Natural killer cell (primary cell): ENCODE measurements at regions not wholly inside any gene's neighbourhood (a gene's known extent, or its start where the extent isn't known, plus 50 kb on each side); places are given as distances from the start of the nearest gene placed in this dataset.
"Not testable (repeated sequence)": the region's sequence is repeated elsewhere in the genome, so short reads cannot be mapped to it uniquely, and the experiment has no call there.

Source experiments
- ATAC-seq, 3 donors: fragments of 150-1000 bp in 2 of 3; fragments of 200-7000 bp in 1 of 3; cut with Tn5 transposase; 1 replicate in 1 of 3; 2 replicates in 2 of 3; pipeline ENCODE4 v1.10.0; 2021; ENCODE audit warnings: mild to moderate bottlenecking in 2 of 3, moderate library complexity in 2 of 3
- DNase-seq, 2 donors: peaks; one replicate each; pipeline versions ENCODE4 v3.0.0 to v3.0.0-alpha.2; 2013 to 2021; ENCODE audit warnings: mixed read lengths in 1 of 2
- H3K27ac ChIP-seq: one replicate; pipeline ENCODE4 v1.5.1; 2013; ENCODE audit warnings: mild to moderate bottlenecking, low read length
- H3K27me3 ChIP-seq: one replicate; pipeline ENCODE4 v1.6.1; 2013; ENCODE audit warnings: low read length; ENCODE audit not compliant: control insufficient read depth, insufficient read depth
- H3K36me3 ChIP-seq: one replicate; pipeline ENCODE4 v1.6.1; 2013; ENCODE audit warnings: low read length; ENCODE audit not compliant: control insufficient read depth, insufficient read depth
- H3K4me1 ChIP-seq: one replicate; pipeline ENCODE4 v1.6.1; 2013; ENCODE audit warnings: low read length; ENCODE audit not compliant: control insufficient read depth, insufficient read depth
- H3K4me3 ChIP-seq: one replicate; pipeline ENCODE4 v1.5.1; 2013; ENCODE audit warnings: low read length
- H3K9me3 ChIP-seq: one replicate; pipeline ENCODE4 v1.6.1; 2013; ENCODE audit warnings: low read length; ENCODE audit not compliant: control insufficient read depth, insufficient read depth
- H3K27ac Mint-ChIP-seq, 2 donors: one replicate each; pipeline ENCODE4 v1.8.0; 2022; ENCODE audit warnings: mild to moderate bottlenecking in 2 of 2, mixed read lengths in 2 of 2, moderate library complexity in 1 of 2
- H3K27me3 Mint-ChIP-seq, 2 donors: one replicate each; pipeline ENCODE4 v1.8.0; 2022; ENCODE audit warnings: low read depth in 2 of 2, mixed read lengths in 2 of 2
- H3K36me3 Mint-ChIP-seq: one replicate; pipeline ENCODE4 v1.8.0; 2022; ENCODE audit warnings: mixed read lengths
- H3K4me1 Mint-ChIP-seq, 2 donors: one replicate each; pipeline ENCODE4 v1.8.0; 2022; ENCODE audit warnings: mixed read lengths in 2 of 2
- H3K4me3 Mint-ChIP-seq: one replicate; pipeline ENCODE4 v1.8.0; 2022; ENCODE audit warnings: mild to moderate bottlenecking, moderate library complexity, mixed read lengths
- H3K9me3 Mint-ChIP-seq, 2 donors: one replicate each; pipeline ENCODE4 v1.8.0; 2022; ENCODE audit warnings: mixed read lengths in 2 of 2
- WGBS: methylation state at CpG from one replicate; pipeline ENCODE4 v1.1.7; 2013; ENCODE audit warnings: missing lambda C conversion rate; ENCODE audit not compliant: insufficient coverage; 5-methylcytosine and 5-hydroxymethylcytosine counted together
- intact Hi-C: fragments of 100-400 bp; cut with micrococcal nuclease; formaldehyde crosslinking; loops from one replicate; pipeline ENCODE4 v1.14.2; 2022
- TF ChIP-seq, protein P1 (sequence below): fragments of 200-600 bp; IDR thresholded peaks from one replicate; pipeline ENCODE4 v1.8.0; 2022; ENCODE audit warnings: antibody characterized with exemption

DNA sequence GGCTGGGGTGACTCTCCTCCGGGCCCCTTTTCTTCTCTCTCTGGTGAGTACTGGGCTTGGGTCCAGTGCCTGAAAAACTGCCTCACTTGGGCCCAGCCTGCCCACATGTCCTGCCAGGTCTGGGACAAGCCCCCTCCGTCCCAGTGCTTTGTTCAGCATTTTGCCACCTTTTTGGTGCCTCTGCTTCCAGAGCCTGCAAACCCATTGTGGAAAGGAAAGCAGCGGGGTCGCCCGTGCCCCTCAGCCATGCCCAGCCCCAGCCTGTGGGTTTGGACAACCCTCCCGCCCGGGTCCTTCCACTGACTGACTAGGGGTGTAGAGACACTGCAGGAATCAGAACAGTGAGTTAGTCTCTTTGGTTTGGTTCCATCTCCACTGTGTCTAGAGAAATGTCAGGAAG is 140.7 kb upstream of the ALKAL2 start:
- peak overlapping the region in 1 of 2 donors; percentile 96 for H3K27ac Mint-ChIP-seq
- H3K9me3 Mint-ChIP-seq, result no peaks in the 10 kb centered on the region
- DNase-seq (no peak), ATAC-seq (no peak)
- H3K4me3 Mint-ChIP-seq, result no peak overlapping the region
- no peaks in the 10 kb centered on the region for H3K27me3 Mint-ChIP-seq
- 97% methylated on average over 7 of the region's 7 CpGs for WGBS
- no peaks in the 10 kb centered on the region for H3K36me3 Mint-ChIP-seq
- H3K27me3 ChIP-seq, result no peaks in the 10 kb centered on the region
- TF ChIP-seq, protein P1, sequence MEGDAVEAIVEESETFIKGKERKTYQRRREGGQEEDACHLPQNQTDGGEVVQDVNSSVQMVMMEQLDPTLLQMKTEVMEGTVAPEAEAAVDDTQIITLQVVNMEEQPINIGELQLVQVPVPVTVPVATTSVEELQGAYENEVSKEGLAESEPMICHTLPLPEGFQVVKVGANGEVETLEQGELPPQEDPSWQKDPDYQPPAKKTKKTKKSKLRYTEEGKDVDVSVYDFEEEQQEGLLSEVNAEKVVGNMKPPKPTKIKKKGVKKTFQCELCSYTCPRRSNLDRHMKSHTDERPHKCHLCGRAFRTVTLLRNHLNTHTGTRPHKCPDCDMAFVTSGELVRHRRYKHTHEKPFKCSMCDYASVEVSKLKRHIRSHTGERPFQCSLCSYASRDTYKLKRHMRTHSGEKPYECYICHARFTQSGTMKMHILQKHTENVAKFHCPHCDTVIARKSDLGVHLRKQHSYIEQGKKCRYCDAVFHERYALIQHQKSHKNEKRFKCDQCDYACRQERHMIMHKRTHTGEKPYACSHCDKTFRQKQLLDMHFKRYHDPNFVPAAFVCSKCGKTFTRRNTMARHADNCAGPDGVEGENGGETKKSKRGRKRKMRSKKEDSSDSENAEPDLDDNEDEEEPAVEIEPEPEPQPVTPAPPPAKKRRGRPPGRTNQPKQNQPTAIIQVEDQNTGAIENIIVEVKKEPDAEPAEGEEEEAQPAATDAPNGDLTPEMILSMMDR, result no peak
- H3K4me3 ChIP-seq, result no peak overlapping the region
- H3K4me1 Mint-ChIP-seq, result peaks cover 24 to 27% of the 10 kb centered on the region in 2 donors
- no peaks in the 10 kb centered on the region for H3K9me3 ChIP-seq
- intact Hi-C loops, result no loop called here
- H3K36me3 ChIP-seq, result no peaks in the 10 kb centered on the region
- H3K4me1 ChIP-seq, result peaks cover 29% of the 10 kb centered on the region
- H3K27ac ChIP-seq, result peak overlapping the region; percentile 91

DNA sequence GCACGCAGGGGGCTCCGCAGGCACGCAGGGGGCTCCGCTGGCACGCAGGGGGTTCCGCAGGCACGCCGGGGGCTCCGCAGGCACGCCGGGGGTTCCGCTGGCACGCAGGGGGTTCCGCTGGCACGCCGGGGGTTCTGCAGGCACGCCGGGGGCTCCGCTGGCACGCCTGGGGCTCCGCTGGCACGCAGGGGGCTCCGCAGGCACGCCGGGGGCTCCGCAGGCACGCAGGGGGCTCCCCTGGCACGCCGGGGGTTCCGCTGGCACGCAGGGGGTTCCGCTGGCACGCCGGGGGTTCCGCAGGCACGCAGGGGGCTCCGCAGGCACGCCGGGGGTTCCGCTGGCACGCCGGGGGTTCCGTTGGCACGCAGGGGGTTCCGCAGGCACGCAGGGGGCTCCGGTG is 138.8 kb upstream of the ALKAL2 start:
- 94% methylated on average over 34 of the region's 47 CpGs for WGBS
- H3K36me3 Mint-ChIP-seq, H3K9me3 ChIP-seq, H3K27me3 Mint-ChIP-seq, DNase-seq, H3K36me3 ChIP-seq, ATAC-seq, H3K27ac Mint-ChIP-seq, H3K27me3 ChIP-seq, H3K4me3 ChIP-seq, H3K4me3 Mint-ChIP-seq, H3K9me3 Mint-ChIP-seq, intact Hi-C loops, H3K27ac ChIP-seq: not testable (repeated sequence)
- H3K4me1 Mint-ChIP-seq, result peaks cover 31% of the 10 kb centered on the region in 2 donors
- peaks cover 30% of the 10 kb centered on the region for H3K4me1 ChIP-seq

DNA sequence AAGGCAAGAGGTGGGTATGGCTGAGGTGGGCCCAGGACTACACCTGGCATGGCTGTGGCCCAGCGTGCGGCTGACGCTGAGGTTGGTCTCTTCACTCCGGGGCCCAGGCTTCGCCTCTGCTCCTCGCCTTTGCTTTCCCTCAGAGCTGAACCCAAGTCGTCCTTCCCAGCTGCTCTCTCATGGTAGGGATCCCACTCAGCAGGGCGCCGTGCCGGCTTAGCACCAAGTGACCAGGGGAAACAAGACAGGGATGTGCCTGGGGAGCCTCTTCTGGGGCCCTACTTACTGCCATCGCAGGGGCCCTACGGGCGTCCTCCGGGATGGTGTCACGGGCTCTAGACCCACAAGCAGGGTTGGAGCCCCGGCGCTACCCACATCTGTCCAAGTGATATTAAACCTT is 138.1 kb upstream of the ALKAL2 start:
- WGBS, result 78% methylated on average over 17 of the region's 17 CpGs
- Histone ChIP-seq H3K27me3 (no peaks in the 10 kb centered on the region), H3K4me1 (peaks cover 35% of the 10 kb centered on the region), H3K4me3 (no peak overlapping the region), H3K9me3 (no peaks in the 10 kb centered on the region), H3K27ac (no peak overlapping the region), H3K36me3 (no peaks in the 10 kb centered on the region)
- intact Hi-C loops, result no loop called here
- H3K9me3 Mint-ChIP-seq, result no peaks in the 10 kb centered on the region
- TF ChIP-seq, protein P1, result no peak
- ATAC-seq (no peak), DNase-seq (no peak)
- H3K4me1 Mint-ChIP-seq, result peaks cover 33 to 37% of the 10 kb centered on the region in 2 donors
- H3K36me3 Mint-ChIP-seq, result no peaks in the 10 kb centered on the region
- no peak overlapping the region for H3K27ac Mint-ChIP-seq
- H3K27me3 Mint-ChIP-seq, result no peaks in the 10 kb centered on the region
- H3K4me3 Mint-ChIP-seq, result no peak overlapping the region

GRCh38 chr2:425243-425642 is 137.4 kb upstream of the ALKAL2 start:
- peaks cover 30% of the 10 kb centered on the region for H3K4me1 ChIP-seq
- DNase-seq, result no peak
- 89% methylated on average over 8 of the region's 8 CpGs for WGBS
- no peak overlapping the region for H3K27ac Mint-ChIP-seq
- H3K4me3 Mint-ChIP-seq, result no peak overlapping the region
- peaks cover 26 to 30% of the 10 kb centered on the region in 2 donors for H3K4me1 Mint-ChIP-seq
- H3K36me3 Mint-ChIP-seq, result no peaks in the 10 kb centered on the region
- no peaks in the 10 kb centered on the region for H3K36me3 ChIP-seq
- TF ChIP-seq, protein P1, result no peak
- H3K4me3 ChIP-seq, result no peak overlapping the region
- no peak overlapping the region for H3K27ac ChIP-seq
- intact Hi-C loops, result no loop called here
- H3K9me3 Mint-ChIP-seq, result no peaks in the 10 kb centered on the region
- no peaks in the 10 kb centered on the region for H3K9me3 ChIP-seq
- ATAC-seq, result no peak
- no peaks in the 10 kb centered on the region for H3K27me3 ChIP-seq
- no peaks in the 10 kb centered on the region for H3K27me3 Mint-ChIP-seq
